Common myeloid progenitor, CD34-positive (primary cell): ENCODE measurements at regions not wholly inside any gene's neighbourhood (a gene's known extent, or its start where the extent isn't known, plus 50 kb on each side); places are given as distances from the start of the nearest gene placed in this dataset.

Experiments used
- CTCF ChIA-PET: fragments of 350-600 bp; sonication (Branson Sonifier 250); formaldehyde crosslinking; loops from one replicate; lab custom pipeline; 2021; ENCODE audit warnings: antibody characterized with exemption; lab: Charles Lee
- POLR2A ChIA-PET: fragments of 350-600 bp; sonication (Branson Sonifier 250); formaldehyde crosslinking; loops from one replicate; lab custom pipeline; 2021; ENCODE audit warnings: antibody characterized with exemption; lab: Charles Lee
- DNase-seq, 3 donors: peaks; one replicate each; pipeline versions ENCODE4 v3.0.0 to v3.0.0-alpha.2; 2013
- H3K27ac ChIP-seq, 2 experiments: 1 replicate in 1 of 2; 2 replicates in 1 of 2; pipeline ENCODE4 v1.7.0; 2013; ENCODE audit warnings: inconsistent platforms in 2 of 2, low read length in 2 of 2, mild to moderate bottlenecking in 2 of 2, low read depth in 1 of 2, moderate library complexity in 1 of 2; ENCODE audit not compliant: severe bottlenecking in 2 of 2, insufficient read depth in 1 of 2, poor library complexity in 1 of 2
- H3K27me3 ChIP-seq, 5 experiments: replicated peaks in 2 of 5; 1 replicate in 3 of 5; 2 replicates in 2 of 5; pipeline versions ENCODE4 v1.6.1 to v1.7.0; 2013; ENCODE audit warnings: low read length in 4 of 5, mild to moderate bottlenecking in 2 of 5, moderate library complexity in 2 of 5, inconsistent platforms in 1 of 5; ENCODE audit not compliant: insufficient read depth in 5 of 5, control insufficient read depth in 4 of 5
- H3K36me3 ChIP-seq, 4 experiments: 1 replicate in 2 of 4; 2 replicates in 2 of 4; pipeline versions ENCODE4 v1.6.1 to v1.7.0; 2013; ENCODE audit warnings: low read length in 3 of 4, control low read depth in 1 of 4, mild to moderate bottlenecking in 1 of 4; ENCODE audit not compliant: control insufficient read depth in 4 of 4, insufficient read depth in 4 of 4
- H3K4me1 ChIP-seq, 4 experiments: 1 replicate in 3 of 4; 2 replicates in 1 of 4; pipeline versions ENCODE4 v1.6.1 to v1.7.1; 2013; ENCODE audit warnings: low read length in 3 of 4, mild to moderate bottlenecking in 3 of 4, control low read depth in 1 of 4, inconsistent platforms in 1 of 4, moderate library complexity in 1 of 4; ENCODE audit not compliant: control insufficient read depth in 4 of 4, insufficient read depth in 4 of 4; ENCODE audit errors: control extremely low read depth in 1 of 4
- H3K4me3 ChIP-seq, 7 experiments: 1 replicate in 4 of 7; 2 replicates in 3 of 7; pipeline versions ENCODE4 v1.5.1 to v1.7.0; 2013; ENCODE audit warnings: mild to moderate bottlenecking in 7 of 7, low read length in 6 of 7, moderate library complexity in 6 of 7, inconsistent platforms in 2 of 7, low read depth in 2 of 7, control low read depth in 1 of 7; ENCODE audit not compliant: insufficient read depth in 4 of 7, control insufficient read depth in 1 of 7; ENCODE audit errors: extremely low read depth in 1 of 7
- H3K9me3 ChIP-seq, 5 experiments: 1 replicate in 4 of 5; 2 replicates in 1 of 5; pipeline versions ENCODE4 v1.6.1 to v1.7.1; 2013; ENCODE audit warnings: low read length in 4 of 5, mild to moderate bottlenecking in 2 of 5, inconsistent platforms in 1 of 5, low read depth in 1 of 5, moderate library complexity in 1 of 5; ENCODE audit not compliant: control insufficient read depth in 4 of 5, insufficient read depth in 2 of 5; ENCODE audit errors: control extremely low read depth in 1 of 5
- WGBS: methylation state at CpG from one replicate; pipeline ENCODE4 v1.1.5; 2013; ENCODE audit not compliant: insufficient coverage; 5-methylcytosine and 5-hydroxymethylcytosine counted together

DNA sequence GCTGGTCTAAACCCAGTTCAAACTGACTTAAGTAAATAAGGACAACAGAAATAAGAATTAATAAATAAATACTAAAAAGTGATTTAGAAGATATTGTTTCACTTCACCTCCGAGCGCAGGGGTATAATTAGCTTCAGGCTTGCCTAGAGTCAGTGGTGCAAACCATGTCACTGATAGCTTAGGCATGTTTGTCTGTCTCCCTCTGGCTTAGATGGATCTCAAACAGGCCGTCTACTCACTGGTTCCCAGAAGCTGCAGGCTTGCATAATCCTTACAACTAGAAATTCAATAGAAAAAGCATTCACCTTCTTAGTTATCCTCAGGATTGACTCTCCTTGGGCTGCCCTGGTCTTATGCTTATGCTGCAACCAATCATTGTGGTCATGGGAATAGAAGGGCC, 629.8 kb upstream of the WWC1 start:
- Histone ChIP-seq H3K4me1 (no peaks in the 10 kb centered on the region), H3K36me3 (no peaks in the 10 kb centered on the region), H3K9me3 (no peaks in the 10 kb centered on the region), H3K27ac (no peak overlapping the region), H3K27me3 (no peaks in the 10 kb centered on the region), H3K4me3 (no peak overlapping the region)
- 94% methylated on average over 3 of the region's 3 CpGs for WGBS
- CTCF ChIA-PET, result no interaction called here
- no peak for DNase-seq
- POLR2A ChIA-PET, result no interaction called here

DNA sequence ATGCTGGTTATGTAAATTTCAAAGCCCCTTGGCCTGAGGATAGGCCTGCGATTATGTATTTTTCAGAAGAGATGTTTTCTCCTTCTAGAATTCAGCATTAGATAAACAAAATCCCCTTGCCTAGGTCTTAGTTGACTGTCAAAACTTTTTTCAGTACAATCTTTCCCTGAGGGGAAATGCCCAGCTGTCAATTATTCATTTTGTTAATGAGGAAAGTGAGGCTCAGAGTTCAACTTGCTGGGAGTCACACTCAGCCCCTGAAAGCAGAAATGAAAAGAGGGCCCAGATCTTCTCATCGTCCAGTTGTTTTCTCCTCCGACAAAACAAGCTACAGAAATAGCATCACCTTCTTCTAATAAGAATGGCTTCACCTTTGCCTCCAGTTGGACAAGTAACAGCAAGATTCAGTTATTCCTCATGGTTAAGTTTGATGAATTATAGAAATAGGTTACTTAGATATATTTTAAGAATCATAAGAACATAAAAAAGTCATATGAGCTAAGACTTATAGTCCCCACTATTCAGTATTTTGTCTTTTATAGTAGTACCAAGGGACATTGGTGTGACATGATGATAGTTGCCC, 627.1 kb upstream of the WWC1 start:
- no peaks in the 10 kb centered on the region for H3K36me3 ChIP-seq
- WGBS, result 90% methylated on average over 2 of the region's 3 CpGs
- H3K9me3 ChIP-seq, result no peaks in the 10 kb centered on the region
- no peaks in the 10 kb centered on the region for H3K4me1 ChIP-seq
- no peak for DNase-seq
- H3K4me3 ChIP-seq, result no peak overlapping the region
- peaks cover 0 to 2% (median 0%) of the 10 kb centered on the region in 5 experiments for H3K27me3 ChIP-seq
- CTCF ChIA-PET, result no interaction called here
- POLR2A ChIA-PET, result no interaction called here
- no peak overlapping the region for H3K27ac ChIP-seq

DNA sequence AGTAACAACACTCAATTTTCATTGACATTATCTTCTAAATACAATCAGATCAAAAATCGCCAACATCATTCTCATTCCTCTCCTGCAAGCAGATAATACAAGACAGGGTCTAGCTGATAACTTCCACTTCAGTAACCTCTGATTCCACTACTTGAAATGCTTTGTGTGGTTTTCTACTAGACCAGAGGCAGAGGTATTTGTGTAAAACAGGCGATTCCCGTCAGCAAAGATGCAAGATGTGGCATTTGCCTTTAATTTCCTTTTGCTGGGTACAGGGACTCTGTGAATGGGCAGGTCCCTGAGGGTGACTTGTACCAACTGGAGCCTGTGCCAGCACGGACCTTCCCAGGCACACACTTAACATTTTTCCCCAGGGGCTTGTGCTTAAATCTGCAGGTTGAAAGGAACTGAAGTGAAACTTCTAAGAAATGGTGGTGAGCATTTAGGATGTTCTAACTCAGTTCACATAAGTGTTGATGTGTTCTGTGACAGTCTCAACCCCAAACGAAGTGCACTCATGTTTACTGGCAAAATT, 625.5 kb upstream of the WWC1 start:
- H3K27me3 ChIP-seq, result peaks cover 0 to 5% (median 1%) of the 10 kb centered on the region in 5 experiments
- WGBS, result 89% methylated on average over 3 of the region's 5 CpGs
- CTCF ChIA-PET, result interaction anchor here (0.5 kb wide), 1 partner anchor 964 kb away, joined by 3 read pairs; no protein-coding TSS in a partner anchor
- POLR2A ChIA-PET, result no interaction called here
- H3K9me3 ChIP-seq, result no peaks in the 10 kb centered on the region
- no peak overlapping the region for H3K4me3 ChIP-seq
- H3K4me1 ChIP-seq, result no peaks in the 10 kb centered on the region
- H3K36me3 ChIP-seq, result no peaks in the 10 kb centered on the region
- no peak overlapping the region for H3K27ac ChIP-seq
- DNase-seq, result no peak

DNA sequence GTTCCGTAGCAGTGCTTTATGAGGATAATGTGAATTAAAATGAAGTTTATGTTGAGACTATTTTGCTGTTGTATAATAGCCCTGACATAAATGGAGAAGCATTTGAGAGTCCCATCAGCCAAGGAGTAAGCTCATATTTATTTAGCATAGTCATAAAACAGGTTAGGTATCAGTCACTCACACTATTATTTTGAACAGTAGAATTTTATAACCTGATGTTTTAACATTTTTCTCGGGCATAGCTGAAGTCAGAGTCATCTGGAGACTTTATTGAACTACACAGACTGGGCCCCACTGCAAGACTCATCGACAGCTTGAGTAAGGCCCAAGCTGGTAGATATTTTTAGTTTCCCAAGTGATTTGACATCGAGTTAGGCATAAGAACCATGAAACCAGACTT, 620.3 kb upstream of the WWC1 start:
- Histone ChIP-seq H3K4me3 (no peak overlapping the region), H3K9me3 (peaks cover 0 to under 1% (median 0%) of the 10 kb centered on the region in 5 experiments), H3K36me3 (no peaks in the 10 kb centered on the region), H3K27me3 (peaks cover 0 to 5% (median 1%) of the 10 kb centered on the region in 5 experiments), H3K27ac (no peak overlapping the region), H3K4me1 (no peaks in the 10 kb centered on the region)
- ChIA-PET CTCF (no interaction called here), POLR2A (no interaction called here)
- 88% methylated on average over 1 of the region's 4 CpGs for WGBS
- DNase-seq, result no peak

DNA sequence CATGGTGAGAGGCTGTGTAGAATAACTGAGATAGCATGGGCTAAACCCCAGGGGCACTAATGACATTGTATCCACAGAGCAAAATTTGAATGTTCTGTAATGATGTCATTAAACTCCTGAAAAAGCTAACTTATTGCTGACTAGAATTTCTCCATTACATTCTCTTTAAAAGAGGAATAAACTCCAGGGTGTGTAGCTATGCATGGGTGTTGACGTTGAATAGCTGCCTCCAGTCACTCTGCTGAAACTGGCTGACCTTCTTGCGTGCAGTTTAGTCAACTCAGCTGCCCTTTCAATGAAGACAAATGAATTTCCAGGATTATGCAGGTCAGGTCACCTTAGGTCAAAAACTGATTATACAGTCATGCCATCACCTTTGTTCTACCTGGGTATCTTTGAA, 617.5 kb upstream of the WWC1 start:
- Histone ChIP-seq H3K4me1 (no peaks in the 10 kb centered on the region), H3K9me3 (peaks cover 0 to 3% (median 0%) of the 10 kb centered on the region in 5 experiments), H3K4me3 (no peak overlapping the region), H3K27ac (no peak overlapping the region), H3K27me3 (peaks cover 0 to 3% (median 1%) of the 10 kb centered on the region in 5 experiments), H3K36me3 (no peaks in the 10 kb centered on the region)
- no peak for DNase-seq
- 86% methylated on average over 2 of the region's 2 CpGs for WGBS
- ChIA-PET CTCF (no interaction called here), POLR2A (no interaction called here)

DNA sequence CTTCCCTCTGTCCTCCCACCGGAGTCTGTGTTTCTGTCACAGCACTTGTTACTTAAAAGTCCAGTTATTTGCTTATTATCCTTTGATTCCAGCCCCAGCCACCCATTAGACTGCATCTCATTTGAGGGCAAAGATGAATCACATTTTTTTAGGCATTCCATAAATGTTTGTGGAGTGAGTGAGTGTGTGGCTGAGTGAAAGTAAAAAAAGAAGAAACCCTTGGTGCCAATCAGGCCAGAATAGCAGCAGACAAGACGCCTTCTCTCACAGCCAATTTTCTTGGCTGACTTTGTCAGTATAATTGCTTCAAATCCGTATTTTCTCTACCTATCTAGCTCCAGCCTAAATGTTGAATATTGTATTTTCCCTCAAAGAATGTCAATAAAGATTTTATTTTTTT, 613.0 kb upstream of the WWC1 start:
- Histone ChIP-seq H3K9me3 (peaks cover 0 to 6% (median 0%) of the 10 kb centered on the region in 5 experiments), H3K4me1 (no peaks in the 10 kb centered on the region), H3K27me3 (no peaks in the 10 kb centered on the region), H3K36me3 (no peaks in the 10 kb centered on the region), H3K4me3 (no peak overlapping the region), H3K27ac (no peak overlapping the region)
- no peak for DNase-seq
- POLR2A ChIA-PET, result no interaction called here
- CTCF ChIA-PET, result no interaction called here
- 80% methylated on average over 1 of the region's 3 CpGs for WGBS

DNA sequence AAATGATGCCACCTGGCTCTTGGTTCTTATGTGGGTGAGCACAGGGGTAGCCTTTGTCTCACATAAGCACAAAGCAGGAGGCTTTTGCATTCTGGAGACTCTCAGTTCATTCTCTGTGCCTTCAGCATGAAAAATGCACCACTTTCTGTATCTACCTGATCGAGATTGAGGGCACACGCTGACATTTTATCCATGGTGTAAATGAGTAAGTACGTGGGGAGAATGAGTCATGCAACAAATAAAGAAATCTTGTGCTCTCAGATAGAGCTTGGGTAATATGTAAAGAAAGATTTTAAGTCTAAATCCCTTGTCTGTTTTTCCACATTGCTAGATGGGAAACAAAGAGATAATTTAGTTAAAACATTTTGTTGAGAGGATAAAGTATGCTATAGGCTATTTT, 607.2 kb upstream of the WWC1 start:
- ChIA-PET CTCF (interaction anchor here (0.6 to 0.8 kb wide), 2 partner anchors 40 to 635 kb away, joined by 3 read pairs; no protein-coding TSS in a partner anchor), POLR2A (no interaction called here)
- no peak for DNase-seq
- H3K36me3 ChIP-seq, result no peaks in the 10 kb centered on the region
- no peaks in the 10 kb centered on the region for H3K27me3 ChIP-seq
- H3K4me1 ChIP-seq, result no peaks in the 10 kb centered on the region
- 100% methylated on average over 3 of the region's 3 CpGs for WGBS
- H3K27ac ChIP-seq, result no peak overlapping the region
- peaks cover 0 to 3% (median 0%) of the 10 kb centered on the region in 5 experiments for H3K9me3 ChIP-seq
- no peak overlapping the region for H3K4me3 ChIP-seq
